HFF-Myc (cell line): ENCODE measurements at regions not wholly inside any gene's neighbourhood (a gene's known extent, or its start where the extent isn't known, plus 50 kb on each side); places are given as distances from the start of the nearest gene placed in this dataset.

Source experiments
- DNase-seq: peaks from one replicate; pipeline ENCODE4 v3.0.0-alpha.2; 2011; ENCODE audit warnings: low read depth; ENCODE audit errors: extremely low read depth
- H3K4me3 ChIP-seq: replicated peaks from 2 replicates; pipeline ENCODE4 v1.5.1; 2011; ENCODE audit warnings: low read depth, mild to moderate bottlenecking, control low read depth, low read length
- TF ChIP-seq, protein P1 (sequence below): IDR thresholded peaks from 2 replicates; pipeline ENCODE4 v1.5.1; 2012; ENCODE audit warnings: mild to moderate bottlenecking, low read depth, low read length, control low read depth; ENCODE audit errors: missing control alignments

DNA sequence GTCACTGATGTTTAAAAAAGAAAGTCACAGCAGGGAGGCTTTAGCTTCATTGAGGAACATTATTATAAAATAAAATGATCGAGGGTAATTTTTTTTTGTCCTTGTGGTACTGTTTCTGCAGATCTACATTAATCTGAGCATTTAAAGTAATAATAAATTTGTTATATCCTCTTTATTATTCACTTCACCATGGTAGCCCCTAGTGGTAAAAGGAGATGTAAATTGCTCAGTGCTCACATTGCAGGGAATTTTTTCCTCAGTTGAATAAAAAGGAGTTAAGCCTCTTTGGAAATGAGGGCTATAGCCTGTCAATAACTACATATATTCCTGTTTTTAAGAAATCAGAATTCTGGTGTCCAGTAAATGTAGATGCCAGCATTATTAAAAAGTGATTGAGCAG, 99.7 kb upstream of the VPREB1 start:
- no peak for DNase-seq
- TF ChIP-seq, protein P1, sequence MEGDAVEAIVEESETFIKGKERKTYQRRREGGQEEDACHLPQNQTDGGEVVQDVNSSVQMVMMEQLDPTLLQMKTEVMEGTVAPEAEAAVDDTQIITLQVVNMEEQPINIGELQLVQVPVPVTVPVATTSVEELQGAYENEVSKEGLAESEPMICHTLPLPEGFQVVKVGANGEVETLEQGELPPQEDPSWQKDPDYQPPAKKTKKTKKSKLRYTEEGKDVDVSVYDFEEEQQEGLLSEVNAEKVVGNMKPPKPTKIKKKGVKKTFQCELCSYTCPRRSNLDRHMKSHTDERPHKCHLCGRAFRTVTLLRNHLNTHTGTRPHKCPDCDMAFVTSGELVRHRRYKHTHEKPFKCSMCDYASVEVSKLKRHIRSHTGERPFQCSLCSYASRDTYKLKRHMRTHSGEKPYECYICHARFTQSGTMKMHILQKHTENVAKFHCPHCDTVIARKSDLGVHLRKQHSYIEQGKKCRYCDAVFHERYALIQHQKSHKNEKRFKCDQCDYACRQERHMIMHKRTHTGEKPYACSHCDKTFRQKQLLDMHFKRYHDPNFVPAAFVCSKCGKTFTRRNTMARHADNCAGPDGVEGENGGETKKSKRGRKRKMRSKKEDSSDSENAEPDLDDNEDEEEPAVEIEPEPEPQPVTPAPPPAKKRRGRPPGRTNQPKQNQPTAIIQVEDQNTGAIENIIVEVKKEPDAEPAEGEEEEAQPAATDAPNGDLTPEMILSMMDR = no peak
- H3K4me3 ChIP-seq = no peak overlapping the region

DNA sequence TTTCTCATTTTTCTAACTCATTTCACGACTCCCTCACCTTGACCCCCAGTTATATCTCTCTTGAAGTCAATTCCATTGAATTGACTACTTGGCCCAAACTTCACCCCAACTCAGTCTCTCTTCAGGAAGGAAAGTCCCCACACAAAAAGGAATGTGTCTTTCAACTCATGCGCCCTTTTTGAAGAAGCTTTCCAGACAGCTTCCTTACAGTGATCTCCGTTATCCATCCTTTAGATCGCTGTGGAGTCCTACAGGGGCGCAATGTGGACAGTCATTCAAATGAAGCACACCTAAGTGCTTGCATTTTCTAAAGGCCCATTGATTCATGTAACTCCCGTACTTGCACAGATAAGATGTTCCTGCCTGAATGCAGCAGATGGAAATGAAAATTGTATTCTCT, 101.1 kb upstream of the VPREB1 start:
- TF ChIP-seq, protein P1 = no peak
- DNase-seq = no peak
- no peak overlapping the region for H3K4me3 ChIP-seq

DNA sequence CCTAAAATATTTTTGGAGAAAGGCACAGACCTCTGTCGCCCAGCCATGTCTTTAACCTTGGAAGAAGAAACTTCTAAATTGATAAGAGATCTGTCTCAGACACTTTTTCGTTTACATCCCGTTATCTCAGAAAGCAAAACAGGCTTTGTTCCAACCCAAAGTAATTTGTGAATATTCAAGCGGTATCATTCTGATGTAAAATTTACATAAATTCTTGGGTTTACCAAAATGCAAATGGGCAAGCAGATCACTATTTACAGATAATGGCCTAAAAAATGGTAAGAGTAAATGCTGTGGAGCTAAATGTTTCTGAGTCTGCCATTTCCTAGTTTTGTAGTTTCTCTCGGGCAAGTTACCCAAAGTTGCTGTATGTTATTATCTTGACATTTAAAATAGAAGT, 101.9 kb upstream of the VPREB1 start:
- no peak overlapping the region for H3K4me3 ChIP-seq
- TF ChIP-seq, protein P1 = no peak
- DNase-seq = no peak

DNA sequence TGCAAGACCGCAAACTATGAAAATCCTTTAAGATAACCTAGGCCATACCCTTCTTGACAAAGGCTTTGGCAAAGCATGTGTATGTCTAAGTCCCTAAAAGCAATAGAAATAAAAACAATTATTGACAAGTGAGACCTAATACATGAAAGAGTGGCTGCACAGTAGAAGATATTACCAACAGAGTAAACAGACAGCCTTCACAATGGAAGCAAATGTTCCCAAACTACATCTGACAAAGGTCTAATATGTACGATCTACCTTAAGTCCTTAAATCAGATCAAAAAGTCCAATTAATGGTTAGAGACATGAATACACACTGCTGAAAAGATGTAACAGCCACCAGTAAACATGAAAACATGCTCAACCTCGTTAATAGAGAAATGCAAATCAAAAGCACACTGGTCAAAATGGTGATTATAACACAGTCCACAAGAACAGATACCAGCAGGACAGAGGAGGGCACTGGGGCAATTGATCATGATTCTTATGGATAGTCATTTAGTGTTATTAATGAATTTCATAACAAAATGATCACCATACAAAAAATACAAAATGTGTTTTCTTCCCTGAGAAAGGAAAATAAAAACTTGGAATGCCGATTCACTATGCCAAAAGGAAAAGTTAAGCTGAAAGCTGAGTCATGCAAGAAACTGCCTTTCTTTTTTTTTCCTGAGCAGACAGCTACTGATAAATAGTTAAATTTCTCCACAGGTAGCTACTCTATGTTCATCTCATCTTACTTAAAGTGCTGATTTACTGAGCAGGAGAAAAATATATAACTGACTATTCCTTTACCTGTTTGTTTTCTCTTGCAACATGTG, 102.6 kb upstream of the VPREB1 start:
- no peak for DNase-seq
- TF ChIP-seq, protein P1 = no peak
- H3K4me3 ChIP-seq = no peak overlapping the region

DNA sequence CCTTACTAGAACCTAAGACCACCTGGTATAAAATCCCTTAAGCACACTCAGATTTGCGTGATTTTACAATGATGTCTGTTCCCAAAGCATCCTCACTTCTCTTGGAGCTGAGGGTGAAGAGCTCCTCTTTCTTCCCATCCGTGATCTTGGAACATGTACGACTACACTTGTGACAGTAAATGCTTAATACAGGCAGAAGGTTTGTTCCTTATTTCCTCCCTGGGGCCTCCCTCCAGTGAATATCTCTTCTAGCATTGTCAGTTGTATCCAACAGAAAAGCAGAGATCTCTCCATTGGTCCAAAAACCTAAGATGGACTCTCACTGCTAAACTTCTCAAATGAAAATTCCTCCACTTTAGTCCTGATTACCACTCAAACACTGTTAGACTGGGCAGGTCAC, 103.6 kb upstream of the VPREB1 start:
- no peak overlapping the region for H3K4me3 ChIP-seq
- TF ChIP-seq, protein P1 = no peak
- no peak for DNase-seq

DNA sequence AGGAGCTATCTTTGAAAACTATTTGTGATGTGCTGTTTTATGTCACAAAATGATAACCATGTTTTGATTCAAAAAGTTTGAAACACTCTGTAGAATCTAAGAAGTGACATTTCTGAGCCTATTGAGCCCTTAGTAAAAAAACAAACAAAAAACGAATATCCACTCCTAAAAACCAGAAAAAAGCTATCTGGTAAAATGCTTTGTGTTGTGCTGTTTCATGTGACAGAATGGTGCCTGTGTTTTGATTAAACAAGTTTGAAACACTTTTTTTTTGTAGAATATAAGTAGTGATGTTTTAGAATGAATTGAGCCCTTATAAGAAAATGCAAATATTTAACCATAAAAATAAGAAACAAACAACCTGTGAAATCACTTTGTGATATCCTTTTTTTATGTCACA, 105.2 kb upstream of the VPREB1 start:
- no peak overlapping the region for H3K4me3 ChIP-seq
- DNase-seq = no peak
- TF ChIP-seq, protein P1 = no peak

DNA sequence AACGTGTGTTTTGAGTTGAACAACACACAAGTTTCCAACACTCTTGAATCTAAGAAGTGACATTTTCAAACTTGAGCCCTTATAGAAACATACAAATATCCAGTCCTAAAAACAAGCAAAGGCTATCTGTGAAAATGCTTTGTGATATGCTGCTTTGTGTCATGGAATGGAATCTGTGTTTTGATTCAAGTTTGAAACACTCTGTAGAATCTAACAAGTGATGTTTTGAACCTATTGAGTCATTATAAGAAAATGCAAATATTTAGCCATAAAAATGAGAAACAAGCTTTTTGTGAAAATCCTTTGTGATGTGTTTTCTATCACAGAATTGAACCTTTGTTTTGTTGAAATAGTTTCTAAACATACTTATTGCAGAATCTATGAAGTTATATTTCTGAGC, 105.7 kb upstream of the VPREB1 start:
- no peak overlapping the region for H3K4me3 ChIP-seq
- TF ChIP-seq, protein P1 = no peak
- no peak for DNase-seq
